ENCODE measurements at regions not wholly inside any gene's neighbourhood (a gene's known extent, or its start where the extent isn't known, plus 50 kb on each side); places are given as distances from the start of the nearest gene placed in this dataset.

GRCh38 chrX:142742581-142742980 is 283.1 kb upstream of the SPANXN4 start:
- Histone ChIP-seq H3K27me3 (no peaks in the 10 kb centered on the region), H3K36me3 (no peaks in the 10 kb centered on the region), H3K4me1 (no peaks in the 10 kb centered on the region), H3K4me3 (no peak overlapping the region), H3K9me3 (no peaks in the 10 kb centered on the region), H3K27ac (no peak overlapping the region)
- DNase-seq, result no peak
- in situ Hi-C loops (cut with MboI; ENCODE audit: low sequenced_read_pairs in 4 of 4), result no loop called here
- TF ChIP-seq POLR2A (IDR thresholded peaks at IDR 0.05), result no peak
- TF ChIP-seq, protein P1, sequence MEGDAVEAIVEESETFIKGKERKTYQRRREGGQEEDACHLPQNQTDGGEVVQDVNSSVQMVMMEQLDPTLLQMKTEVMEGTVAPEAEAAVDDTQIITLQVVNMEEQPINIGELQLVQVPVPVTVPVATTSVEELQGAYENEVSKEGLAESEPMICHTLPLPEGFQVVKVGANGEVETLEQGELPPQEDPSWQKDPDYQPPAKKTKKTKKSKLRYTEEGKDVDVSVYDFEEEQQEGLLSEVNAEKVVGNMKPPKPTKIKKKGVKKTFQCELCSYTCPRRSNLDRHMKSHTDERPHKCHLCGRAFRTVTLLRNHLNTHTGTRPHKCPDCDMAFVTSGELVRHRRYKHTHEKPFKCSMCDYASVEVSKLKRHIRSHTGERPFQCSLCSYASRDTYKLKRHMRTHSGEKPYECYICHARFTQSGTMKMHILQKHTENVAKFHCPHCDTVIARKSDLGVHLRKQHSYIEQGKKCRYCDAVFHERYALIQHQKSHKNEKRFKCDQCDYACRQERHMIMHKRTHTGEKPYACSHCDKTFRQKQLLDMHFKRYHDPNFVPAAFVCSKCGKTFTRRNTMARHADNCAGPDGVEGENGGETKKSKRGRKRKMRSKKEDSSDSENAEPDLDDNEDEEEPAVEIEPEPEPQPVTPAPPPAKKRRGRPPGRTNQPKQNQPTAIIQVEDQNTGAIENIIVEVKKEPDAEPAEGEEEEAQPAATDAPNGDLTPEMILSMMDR (IDR thresholded peaks at IDR 0.05 in 4 of 5, conservative IDR thresholded peaks at IDR 0.05 in 1 of 5), result no peak
- intact Hi-C loops (cut with DNase I; ENCODE audit: low total_unique reads), result no loop called here
- ATAC-seq, result no peak

DNA sequence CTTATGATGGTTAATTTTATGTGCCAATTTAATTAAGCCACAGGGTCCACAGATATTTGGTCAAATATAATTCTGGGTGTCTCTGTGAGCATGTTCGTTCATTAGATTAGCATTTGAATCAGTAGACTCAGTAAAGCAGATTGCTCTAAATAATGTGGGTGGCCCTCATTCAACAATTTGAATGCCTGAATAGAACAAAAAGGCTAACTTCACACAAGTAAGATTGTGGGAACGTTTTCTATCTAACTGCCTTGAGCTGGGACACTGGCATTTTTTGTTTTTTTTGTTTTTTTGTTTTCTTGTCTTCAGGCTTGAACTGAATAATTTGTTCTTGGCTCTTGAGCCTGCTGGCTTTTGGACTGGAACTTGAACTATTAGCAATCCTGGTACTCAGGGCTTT is 292.4 kb upstream of the SPANXN4 start:
- ATAC-seq, result no peak
- H3K27me3 ChIP-seq, result no peaks in the 10 kb centered on the region
- in situ Hi-C loops (cut with MboI; ENCODE audit: low sequenced_read_pairs in 4 of 4) (no loop called here), intact Hi-C loops (cut with DNase I; ENCODE audit: low total_unique reads) (no loop called here)
- H3K36me3 ChIP-seq, result no peaks in the 10 kb centered on the region
- H3K4me1 ChIP-seq, result no peaks in the 10 kb centered on the region
- H3K9me3 ChIP-seq, result no peaks in the 10 kb centered on the region
- H3K4me3 ChIP-seq, result no peak overlapping the region
- H3K27ac ChIP-seq, result no peak overlapping the region
- TF ChIP-seq, protein P1 (IDR thresholded peaks at IDR 0.05 in 4 of 5, conservative IDR thresholded peaks at IDR 0.05 in 1 of 5), result no peak
- TF ChIP-seq POLR2A (IDR thresholded peaks at IDR 0.05), result no peak
- no peak for DNase-seq

DNA sequence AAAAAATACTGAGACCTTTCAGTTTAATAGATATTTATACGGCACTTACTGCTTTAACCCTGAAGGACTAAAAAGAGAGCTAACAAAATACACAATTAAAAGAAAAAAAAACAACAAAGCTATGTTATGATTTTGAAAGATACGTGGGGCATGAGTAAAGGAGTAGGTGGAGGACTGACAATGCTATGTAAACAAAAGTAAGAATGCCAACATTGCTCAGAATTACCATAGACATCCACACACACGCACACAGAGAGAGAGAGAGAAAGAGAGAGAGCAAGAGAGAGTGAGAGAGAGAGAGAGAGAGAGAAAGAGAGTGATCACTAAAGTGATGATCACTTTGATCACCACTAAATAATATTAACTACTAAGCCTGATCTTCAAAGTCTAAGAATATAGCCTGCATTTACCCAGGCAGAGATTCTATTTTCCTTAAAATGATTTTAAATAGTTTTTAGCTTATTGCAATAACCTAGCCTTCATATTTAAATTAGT is 313.9 kb upstream of the SPANXN4 start:
- no peaks in the 10 kb centered on the region for H3K4me1 ChIP-seq
- no peaks in the 10 kb centered on the region for H3K9me3 ChIP-seq
- intact Hi-C loops (cut with DNase I; ENCODE audit: low total_unique reads), result no loop called here
- TF ChIP-seq POLR2A (IDR thresholded peaks at IDR 0.05), result no peak
- TF ChIP-seq, protein P1 (IDR thresholded peaks at IDR 0.05 in 4 of 5, conservative IDR thresholded peaks at IDR 0.05 in 1 of 5), result no peak
- DNase-seq (no peak), ATAC-seq (no peak)
- H3K4me3 ChIP-seq, result no peak overlapping the region
- no peaks in the 10 kb centered on the region for H3K36me3 ChIP-seq
- in situ Hi-C loops (cut with MboI; ENCODE audit: low sequenced_read_pairs in 4 of 4), result no loop called here
- H3K27me3 ChIP-seq, result no peaks in the 10 kb centered on the region
- H3K27ac ChIP-seq, result no peak overlapping the region

- Histone ChIP-seq H3K36me3 (no peaks in the 10 kb centered on the region), H3K27ac (no peak overlapping the region), H3K27me3 (no peaks in the 10 kb centered on the region), H3K4me1 (no peaks in the 10 kb centered on the region), H3K9me3 (no peaks in the 10 kb centered on the region), H3K4me3 (no peak overlapping the region)
- intact Hi-C loops (cut with DNase I; ENCODE audit: low total_unique reads) (no loop called here), in situ Hi-C loops (cut with MboI; ENCODE audit: low sequenced_read_pairs in 4 of 4) (no loop called here)
- TF ChIP-seq, protein P1 (IDR thresholded peaks at IDR 0.05 in 4 of 5, conservative IDR thresholded peaks at IDR 0.05 in 1 of 5), result no peak
- TF ChIP-seq POLR2A (IDR thresholded peaks at IDR 0.05), result no peak
- no peak for DNase-seq
- no peak for ATAC-seq
These were observed 323.0 kb upstream of the SPANXN4 start for GRCh38 chrX:142702749-142703148.

- no peak overlapping the region for H3K4me3 ChIP-seq
- DNase-seq, result no peak
- TF ChIP-seq POLR2A (IDR thresholded peaks at IDR 0.05), result no peak
- TF ChIP-seq, protein P1 (IDR thresholded peaks at IDR 0.05 in 4 of 5, conservative IDR thresholded peaks at IDR 0.05 in 1 of 5), result no peak
- in situ Hi-C loops (cut with MboI; ENCODE audit: low sequenced_read_pairs in 4 of 4), result no loop called here
- no peaks in the 10 kb centered on the region for H3K4me1 ChIP-seq
- H3K9me3 ChIP-seq, result no peaks in the 10 kb centered on the region
- no peak overlapping the region for H3K27ac ChIP-seq
- intact Hi-C loops (cut with DNase I; ENCODE audit: low total_unique reads), result no loop called here
- ATAC-seq, result no peak
- H3K36me3 ChIP-seq, result no peaks in the 10 kb centered on the region
- H3K27me3 ChIP-seq, result no peaks in the 10 kb centered on the region
These were observed 337.5 kb upstream of the SPANXN4 start for GRCh38 chrX:142688256-142688655.

Data from gastrocnemius medialis (tissue), 4 donors.